Endometrial microvascular endothelial cells (primary cell): ENCODE measurements at regions not wholly inside any gene's neighbourhood (a gene's known extent, or its start where the extent isn't known, plus 50 kb on each side); places are given as distances from the start of the nearest gene placed in this dataset.

Experiments used
- in situ Hi-C: cut with HindIII; loops from 2 replicates; pipeline ENCODE4 v1.10.0; 2017; ENCODE audit warnings: low sequenced_read_pairs, low pct_unique_long_range_greater_than_20kb; ENCODE audit errors: inconsistent ontology term

DNA sequence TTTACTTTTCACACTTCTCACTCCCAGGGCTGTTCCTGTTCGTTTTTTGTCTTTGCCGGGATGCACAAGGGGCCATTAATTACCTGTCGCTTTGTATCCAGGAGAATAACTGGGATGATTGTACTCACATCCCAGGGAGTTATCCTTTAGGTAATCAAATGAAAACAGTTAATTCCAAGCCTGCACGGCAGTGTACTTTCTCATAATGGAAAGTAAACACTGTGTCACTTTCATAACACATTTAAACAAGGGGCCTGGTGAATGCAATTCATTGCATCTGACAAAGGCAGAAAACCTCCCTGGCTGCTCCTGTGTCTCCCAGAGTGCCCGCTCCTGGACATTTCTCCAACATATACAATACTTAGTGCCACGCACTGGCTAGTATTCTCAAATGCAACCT lies 138.7 kb upstream of the CELF2 start:
- in situ Hi-C loops: no loop called here

DNA sequence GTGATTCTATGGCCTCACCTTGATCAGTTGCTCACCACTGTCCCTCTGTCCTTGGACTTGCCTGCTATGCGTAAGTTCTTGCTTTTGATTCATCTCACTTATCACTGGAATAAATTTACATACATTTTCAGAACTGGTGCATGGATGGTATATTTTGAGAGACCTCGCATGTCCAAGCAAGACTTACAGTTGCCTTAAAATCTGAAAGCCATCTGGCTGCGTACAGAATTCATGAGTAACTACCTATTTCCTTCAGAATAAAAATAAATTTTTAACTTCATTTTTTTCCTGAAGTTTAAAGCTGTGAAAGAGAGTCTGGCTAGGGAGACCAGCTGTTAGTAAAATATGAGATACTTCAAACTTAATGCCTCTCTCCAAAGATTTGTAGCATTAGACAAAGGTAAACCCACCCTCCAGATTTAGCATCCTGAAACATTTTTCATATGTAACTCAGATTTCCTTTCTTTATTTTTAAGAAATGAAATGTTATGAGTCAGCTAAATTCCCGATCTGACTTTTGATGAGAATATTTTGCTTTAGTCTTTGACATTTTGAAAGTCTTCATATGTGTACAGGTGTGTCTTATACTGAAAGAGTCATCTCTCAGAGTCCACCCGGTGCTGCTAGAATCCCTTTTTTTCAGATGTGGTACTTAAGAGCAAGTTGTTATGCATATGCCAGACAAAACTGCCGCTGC lies 136.4 kb upstream of the CELF2 start:
- in situ Hi-C loops: no loop called here

DNA sequence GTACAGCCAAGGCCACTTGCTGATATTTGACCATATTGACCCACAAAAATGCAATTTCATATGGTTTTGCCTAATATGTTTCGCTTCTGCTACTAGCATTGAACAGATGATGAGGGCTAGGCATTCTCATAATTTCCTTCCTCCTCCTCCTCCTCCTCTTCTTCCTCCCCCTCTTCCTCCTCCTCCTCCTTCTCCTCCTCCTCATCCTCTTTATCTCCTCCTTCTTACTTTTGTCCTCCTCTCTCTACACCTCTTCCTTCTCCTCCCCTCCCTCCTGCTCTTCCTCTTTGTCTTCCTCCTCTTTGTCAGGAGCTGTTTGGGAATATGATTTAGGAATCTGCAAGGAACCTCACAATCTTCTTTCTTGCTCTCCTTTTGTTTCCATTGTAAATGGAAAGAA lies 133.9 kb upstream of the CELF2 start:
- in situ Hi-C loops: no loop called here

DNA sequence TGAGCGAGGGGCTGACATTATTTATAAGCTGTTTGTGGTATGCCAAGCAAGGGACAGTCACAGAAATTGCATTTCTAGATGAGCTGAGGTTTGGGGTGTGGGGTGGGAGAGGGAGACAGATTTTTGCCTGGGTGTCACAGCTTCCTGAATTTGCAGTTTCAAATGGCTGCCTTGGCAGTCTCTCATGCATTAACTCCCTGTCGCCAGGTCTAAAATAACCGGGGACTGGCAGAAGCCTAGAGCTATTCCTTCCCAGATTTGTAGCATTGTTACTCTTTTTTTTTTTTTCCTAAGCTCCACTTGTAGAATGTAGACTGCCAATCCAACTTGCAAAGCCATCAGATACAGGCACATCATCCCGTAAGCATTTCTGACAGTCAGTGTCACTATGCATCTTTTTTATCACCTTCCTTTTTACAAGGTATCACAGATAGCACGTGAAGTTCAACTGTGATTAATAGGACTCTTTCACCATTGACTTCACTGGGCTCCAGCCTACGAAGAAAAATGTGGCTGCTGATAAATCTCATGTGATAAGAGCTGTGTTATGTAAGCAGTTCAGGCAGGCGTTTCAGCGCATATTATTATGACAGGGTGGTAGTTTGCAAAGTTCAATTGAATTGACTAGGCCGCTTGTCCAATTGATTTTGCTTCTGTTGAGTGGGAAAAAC lies 130.7 kb upstream of the CELF2 start:
- in situ Hi-C loops: no loop called here

DNA sequence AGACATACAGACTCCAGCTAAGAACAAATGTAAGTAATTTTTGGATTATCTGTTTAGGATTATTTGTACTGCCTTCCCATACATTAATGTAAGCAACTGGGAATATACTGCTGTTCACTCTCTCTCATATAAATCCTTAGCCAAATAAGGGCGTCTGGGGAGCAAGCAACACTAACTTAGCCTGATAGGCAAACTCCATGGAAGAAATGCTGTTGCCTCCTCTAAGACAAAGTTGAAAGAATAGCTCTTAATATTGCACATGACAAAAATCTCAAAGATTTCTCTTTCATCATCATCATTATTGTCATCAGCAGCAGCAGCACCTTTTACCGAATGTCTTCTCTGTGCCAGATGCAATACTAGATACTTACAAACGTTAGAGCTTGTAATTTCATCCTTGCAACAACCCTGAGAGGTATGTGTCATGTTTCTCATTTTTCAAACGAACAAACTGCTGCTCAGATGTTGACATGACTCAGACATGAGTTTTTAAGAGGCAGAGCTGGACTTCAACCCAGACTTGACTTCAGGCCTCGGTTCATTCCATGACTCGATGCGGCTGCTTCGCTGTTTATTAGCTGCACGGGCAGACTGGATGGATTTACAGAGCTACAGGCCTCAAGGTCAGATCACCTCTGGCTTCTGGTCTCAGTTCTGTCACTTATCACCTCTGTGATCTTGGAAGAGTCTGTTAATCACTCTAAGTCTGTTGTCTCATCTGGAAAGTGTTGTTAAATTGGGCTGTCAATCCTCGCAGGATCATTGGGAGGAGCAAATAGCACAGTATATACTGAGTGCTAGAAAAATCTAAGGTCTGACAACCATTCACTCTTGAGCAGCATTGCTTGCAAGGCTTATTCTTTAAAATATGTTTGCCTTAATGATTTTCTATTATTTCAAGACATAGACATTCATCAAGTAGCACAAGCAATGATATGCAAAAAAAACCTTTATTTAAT lies 126.3 kb upstream of the CELF2 start:
- in situ Hi-C loops: no loop called here

DNA sequence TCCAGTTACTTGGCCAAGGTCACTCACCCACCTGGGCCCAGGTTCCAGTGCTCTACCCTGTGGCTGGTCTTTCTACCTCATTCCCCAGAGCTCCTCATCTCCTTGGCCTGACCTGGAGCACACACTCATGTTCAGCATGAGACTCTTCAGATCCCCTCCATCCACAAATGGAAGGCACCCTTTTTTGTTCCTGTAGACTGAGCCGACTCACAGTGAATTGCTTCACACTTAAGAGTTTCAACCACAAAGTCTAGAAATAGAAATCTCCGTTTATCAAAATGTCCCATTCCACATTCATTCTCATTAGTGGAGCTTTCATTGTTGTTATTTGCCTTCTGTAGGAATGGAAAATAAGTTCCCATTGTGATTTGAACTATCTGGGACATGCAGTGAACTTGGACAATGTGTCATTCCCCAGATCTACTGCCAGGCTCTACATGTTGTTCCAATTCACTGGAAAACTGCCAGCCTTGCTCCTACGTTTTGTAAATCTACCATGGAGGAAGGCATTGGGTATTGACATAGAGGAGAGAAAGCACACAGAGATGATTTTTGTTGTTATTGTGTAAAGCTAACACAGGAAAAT lies 125.3 kb upstream of the CELF2 start:
- in situ Hi-C loops: no loop called here

DNA sequence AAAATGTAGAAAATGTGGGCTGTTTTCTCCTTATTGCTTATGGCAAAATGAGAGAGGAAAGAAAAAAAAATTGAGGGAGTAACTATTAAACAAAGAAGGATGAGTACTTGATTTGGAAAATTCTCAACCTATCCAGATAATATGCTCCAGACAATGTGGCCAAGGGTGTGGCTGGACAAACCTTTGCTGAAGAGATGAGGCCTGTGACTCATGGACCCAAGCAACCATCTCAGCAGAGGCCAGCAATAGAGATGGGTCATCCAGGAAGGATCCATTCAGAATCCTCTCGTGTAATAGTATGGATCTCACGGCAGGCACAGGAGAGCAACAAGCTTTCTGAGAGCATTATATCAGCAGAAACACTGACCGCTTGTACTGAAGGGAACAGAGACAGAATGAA lies 120.3 kb upstream of the CELF2 start:
- in situ Hi-C loops: no loop called here

DNA sequence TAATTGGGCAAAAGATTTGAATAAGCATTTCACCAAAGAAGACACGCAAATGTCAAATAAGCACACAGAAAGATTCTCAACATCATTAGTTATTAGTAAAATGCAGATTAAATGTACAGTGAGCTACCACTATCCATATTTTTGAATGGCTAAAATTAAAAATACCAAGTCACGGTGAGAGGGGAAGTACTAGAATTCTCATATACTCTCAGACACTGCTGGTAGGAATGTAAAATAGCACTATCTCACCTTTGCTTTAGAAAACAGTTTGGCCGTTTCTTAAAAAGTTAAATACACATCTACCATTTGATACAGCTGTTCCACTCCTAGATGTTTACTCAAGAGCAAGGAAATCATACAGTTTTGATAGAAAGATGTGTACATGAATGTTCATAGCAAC lies 115.8 kb upstream of the CELF2 start:
- in situ Hi-C loops: no loop called here

DNA sequence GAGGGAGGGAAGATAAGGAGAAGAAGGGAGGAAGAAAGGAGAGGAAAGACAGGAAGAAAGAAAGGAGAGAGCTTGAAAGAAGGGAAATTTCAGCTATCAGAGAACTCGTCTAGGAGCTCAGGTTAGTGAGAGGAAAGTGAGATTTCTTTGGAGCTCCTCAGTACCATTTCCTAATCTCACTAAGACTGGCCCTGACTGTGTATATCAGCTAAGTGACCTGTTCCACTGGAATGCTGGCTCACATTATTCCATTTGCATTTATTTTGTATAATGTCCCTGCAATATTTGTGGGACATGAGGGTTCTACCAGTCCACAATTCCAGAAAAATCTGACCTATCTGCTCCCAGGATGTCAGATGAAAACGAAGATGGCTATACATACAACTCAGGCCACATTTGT lies 114.7 kb upstream of the CELF2 start:
- in situ Hi-C loops: no loop called here

DNA sequence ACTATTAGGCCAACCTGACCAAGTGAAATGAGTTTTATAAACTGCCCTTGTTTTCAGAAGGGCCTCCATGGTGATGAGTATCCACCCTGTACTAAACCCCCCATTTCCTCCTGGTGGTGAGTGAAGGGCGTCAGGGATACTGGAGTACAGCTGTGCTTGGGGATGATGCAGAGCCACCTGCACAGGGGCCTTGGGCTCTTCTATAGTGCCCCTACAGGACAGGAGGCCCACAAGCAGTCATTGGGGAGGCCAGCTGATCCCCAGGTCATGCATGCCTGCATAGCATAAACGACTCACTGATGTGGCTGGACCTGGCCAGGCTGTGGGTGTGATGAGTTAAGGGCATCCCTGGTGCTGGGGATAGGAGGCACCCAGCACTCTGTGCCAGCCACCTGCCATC lies 114.1 kb upstream of the CELF2 start:
- in situ Hi-C loops: no loop called here

DNA sequence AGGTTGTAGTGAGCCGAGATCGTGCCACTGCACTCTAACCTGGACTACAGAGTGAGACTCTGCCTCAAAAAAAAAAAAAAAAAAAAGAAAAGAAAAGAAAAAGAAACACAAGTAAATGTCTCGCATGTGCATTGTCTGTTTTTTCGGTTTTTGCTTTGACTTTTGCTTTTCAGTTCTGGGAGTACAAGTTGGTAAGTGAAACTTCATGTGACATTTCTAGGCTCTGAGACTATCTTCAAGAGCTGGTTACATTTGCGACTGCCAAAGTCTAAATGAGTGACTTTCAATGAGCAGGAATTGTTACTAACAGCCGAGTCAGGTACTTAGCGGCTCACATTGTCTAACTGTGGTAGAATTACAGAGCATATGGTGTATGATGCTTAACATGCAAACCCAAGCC lies 107.0 kb upstream of the CELF2 start:
- in situ Hi-C loops: no loop called here

DNA sequence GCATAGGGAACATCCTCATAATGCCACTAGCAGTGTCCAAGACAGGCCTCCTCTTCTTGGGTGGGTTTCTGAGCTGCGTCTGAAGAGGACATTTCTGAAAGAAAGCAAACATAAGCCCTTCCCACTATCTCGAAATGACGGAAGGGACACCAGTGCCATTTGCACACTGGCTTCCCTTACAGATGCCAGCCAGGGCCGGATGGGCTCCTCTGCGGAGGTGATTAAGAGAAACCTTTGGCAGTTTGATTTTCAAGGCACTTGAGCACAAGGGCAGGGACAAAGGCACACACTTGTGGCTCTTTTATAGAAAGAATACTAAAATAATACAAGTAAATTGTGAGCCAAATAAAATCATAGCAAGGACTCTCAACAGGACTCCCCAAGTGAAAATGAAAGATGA lies 106.6 kb upstream of the CELF2 start:
- in situ Hi-C loops: no loop called here

DNA sequence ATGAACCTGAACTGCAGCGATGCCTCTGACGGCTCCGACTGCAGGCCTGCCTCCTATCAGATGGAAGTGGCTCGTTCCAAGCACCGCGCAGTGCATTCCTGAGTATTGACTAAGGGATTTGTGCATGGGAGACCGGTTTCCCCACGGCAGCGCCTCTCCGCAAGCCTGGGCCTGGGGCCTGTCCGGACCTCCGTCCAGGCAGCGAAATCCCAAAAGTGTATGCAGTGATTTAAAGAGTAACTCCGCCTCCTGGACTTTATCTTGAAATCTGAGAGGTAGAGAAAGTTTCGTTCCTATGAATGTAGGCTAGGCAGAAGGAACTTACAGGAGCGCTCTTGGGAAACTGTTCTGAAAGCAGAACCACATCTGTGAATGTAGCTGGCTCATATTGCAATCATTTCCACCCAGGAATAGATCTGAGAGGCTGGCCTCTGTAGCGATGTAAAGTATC lies 106.2 kb upstream of the CELF2 start:
- in situ Hi-C loops: no loop called here

DNA sequence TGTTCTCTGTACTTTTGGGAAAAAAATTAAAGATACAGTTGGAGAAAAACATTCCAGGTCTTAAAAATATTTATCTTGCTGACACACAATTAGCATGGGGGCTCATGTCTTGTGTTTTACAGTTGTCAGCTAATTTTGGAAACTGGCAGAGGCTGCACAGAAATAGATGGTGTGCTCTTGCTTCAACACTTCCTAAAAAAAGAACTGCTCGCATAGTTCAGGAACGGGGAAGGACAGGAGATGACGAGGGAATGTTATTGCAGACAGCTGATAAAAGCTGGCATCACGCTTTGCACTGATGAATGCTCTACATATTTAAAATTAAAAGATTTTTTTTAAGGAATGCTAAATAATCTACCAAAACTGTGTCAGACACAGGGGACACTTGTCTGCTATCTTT lies 103.5 kb upstream of the CELF2 start:
- in situ Hi-C loops: no loop called here

DNA sequence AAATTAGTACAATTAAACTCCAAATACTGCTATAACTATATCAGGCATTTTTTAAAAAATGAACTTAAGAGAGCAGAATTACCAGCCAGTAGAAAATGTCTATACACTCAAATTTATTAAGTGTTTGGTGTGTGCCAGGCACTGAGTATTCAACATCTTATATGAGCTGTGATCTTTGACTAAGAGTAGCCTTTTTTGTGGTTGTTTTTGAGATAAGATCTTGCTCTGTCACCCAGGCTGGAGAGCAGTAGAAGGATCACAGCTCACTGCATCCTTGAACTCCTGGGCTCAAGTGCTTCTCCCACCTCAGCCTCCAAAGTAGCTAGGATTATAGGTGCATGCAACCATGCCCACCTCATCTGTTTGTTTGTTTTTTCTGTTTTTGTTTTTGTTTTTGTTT lies 102.5 kb upstream of the CELF2 start:
- in situ Hi-C loops: no loop called here

DNA sequence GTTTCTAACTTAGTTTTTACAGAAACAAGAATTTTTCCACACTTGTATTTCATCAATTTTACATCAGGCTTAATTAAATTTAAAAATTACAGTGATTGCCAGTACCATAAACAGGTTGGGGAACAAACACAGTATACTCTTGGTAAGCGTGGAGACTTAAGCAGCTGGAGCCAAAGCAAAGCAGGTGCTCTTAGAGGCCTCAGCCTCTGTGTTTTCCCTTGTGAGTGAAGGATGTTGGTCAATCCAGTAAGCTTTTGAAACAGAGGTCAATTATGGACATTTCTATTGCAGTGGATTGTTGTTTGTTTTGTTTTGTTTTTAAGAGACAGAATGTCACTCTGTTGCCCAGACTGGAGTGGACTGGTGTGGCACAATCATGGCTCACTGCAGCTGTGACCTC lies 100.6 kb upstream of the CELF2 start:
- in situ Hi-C loops: no loop called here

DNA sequence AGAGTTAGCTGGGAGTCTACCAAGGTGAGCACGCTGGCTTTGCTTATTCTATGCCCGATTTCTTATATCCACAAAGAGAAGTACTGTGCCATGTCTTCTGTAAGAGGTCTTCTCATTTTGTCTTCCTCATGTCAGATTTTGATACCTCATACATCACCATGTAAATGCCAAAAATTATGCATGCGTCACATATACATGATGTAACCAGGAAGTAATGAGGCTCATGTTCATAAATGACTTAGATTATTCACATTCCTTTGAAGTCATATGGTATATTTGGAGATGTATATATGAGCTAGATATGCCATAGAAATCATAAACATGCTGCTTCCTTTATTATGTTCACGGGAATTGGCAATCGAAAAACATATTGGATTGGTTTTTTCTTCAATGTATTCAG lies 97.7 kb upstream of the CELF2 start:
- in situ Hi-C loops: no loop called here

DNA sequence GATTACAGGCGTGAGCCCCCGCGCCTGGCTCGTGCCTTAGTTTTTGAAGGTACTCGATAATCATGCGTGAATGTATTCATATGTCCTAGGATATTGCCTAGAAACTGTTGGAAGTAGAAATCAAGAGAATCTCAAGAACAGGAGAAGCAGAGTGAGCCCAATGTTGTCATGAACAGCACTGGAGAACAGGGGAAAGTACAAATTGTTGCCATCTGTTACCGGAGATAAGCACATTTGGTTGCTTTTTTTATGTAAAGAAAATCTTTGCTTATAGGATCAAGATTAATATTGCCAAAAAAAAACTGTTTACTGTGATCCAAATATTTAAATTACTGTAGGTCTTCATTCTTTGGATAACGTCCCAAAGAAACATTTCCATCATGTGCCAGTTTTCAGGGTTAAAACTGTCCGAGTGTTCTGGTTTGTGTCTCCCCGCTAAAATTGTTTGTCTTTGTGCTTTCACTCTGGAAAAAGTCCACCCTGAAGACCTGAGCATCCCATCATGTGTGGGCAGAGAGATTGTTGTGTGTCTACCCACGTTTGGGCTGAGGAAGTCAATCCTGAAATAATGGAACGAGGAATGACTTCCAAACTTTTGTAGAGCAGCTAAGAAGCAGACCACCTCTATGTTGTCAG lies 95.7 kb upstream of the CELF2 start:
- in situ Hi-C loops: no loop called here

DNA sequence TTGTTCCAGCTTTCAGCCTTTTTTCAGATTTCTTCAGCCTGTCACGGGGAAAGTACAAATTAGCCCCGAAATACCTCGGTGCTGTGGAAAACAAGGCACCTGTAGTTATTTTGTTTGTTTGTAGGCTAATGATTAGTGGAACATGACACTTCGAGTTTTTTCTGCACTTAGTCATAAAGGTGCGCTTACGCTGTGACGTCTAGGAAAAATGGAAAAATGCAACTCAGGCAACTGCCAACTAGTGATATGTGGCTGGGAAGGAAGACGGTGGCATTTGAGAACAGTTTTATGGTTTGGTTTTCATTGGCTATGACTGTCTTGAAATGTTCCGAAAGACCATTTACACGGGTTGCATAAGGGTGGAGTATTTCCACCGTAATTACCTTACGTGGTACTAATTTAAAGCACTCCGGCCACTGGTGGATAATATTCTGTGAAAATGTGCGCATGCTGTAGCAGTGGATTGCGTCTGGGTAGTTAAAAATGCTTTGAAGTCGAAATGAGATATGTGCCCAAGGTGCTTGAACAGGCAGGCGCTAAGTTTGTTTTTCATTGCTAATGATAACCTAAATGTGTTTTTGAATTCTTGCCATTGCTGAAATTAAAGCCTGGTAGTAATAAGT lies 94.5 kb upstream of the CELF2 start:
- in situ Hi-C loops: no loop called here
